ENCODE measurements at regions not wholly inside any gene's neighbourhood (a gene's known extent, or its start where the extent isn't known, plus 50 kb on each side); places are given as distances from the start of the nearest gene placed in this dataset.

DNA sequence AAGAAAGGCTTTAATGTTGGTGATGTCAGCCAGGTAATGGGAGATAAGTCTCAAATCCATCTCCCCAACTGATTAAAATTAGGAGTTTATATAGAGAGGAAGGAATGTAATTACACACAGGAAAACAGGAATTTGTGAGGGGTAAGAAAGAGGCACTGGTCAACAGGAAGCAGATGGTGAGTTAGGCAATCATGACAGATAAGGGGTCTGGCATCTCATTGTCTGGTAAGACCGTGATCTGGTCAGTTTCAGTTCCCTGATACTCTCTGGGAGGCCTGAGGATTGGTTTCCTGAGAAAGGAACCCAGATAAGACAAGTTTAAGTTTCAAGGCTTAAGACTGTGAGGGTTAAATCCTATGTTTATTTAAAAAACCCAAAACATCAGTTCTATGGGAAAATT lies 414.7 kb upstream of the ARRDC4 start:
- TF ChIP-seq, protein P1, sequence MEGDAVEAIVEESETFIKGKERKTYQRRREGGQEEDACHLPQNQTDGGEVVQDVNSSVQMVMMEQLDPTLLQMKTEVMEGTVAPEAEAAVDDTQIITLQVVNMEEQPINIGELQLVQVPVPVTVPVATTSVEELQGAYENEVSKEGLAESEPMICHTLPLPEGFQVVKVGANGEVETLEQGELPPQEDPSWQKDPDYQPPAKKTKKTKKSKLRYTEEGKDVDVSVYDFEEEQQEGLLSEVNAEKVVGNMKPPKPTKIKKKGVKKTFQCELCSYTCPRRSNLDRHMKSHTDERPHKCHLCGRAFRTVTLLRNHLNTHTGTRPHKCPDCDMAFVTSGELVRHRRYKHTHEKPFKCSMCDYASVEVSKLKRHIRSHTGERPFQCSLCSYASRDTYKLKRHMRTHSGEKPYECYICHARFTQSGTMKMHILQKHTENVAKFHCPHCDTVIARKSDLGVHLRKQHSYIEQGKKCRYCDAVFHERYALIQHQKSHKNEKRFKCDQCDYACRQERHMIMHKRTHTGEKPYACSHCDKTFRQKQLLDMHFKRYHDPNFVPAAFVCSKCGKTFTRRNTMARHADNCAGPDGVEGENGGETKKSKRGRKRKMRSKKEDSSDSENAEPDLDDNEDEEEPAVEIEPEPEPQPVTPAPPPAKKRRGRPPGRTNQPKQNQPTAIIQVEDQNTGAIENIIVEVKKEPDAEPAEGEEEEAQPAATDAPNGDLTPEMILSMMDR (IDR thresholded peaks at IDR 0.05) = no peak
- TF ChIP-seq EP300 (IDR thresholded peaks at IDR 0.05) = no peak

Data from ovary (tissue), 3 donors.